SW480 (cell line): ENCODE measurements at regions not wholly inside any gene's neighbourhood (a gene's known extent, or its start where the extent isn't known, plus 50 kb on each side); places are given as distances from the start of the nearest gene placed in this dataset.

Experiments
- DNase-seq: peaks from one replicate; pipeline ENCODE4 v3.0.0-alpha.2; 2016; ENCODE audit warnings: low spot score

DNA sequence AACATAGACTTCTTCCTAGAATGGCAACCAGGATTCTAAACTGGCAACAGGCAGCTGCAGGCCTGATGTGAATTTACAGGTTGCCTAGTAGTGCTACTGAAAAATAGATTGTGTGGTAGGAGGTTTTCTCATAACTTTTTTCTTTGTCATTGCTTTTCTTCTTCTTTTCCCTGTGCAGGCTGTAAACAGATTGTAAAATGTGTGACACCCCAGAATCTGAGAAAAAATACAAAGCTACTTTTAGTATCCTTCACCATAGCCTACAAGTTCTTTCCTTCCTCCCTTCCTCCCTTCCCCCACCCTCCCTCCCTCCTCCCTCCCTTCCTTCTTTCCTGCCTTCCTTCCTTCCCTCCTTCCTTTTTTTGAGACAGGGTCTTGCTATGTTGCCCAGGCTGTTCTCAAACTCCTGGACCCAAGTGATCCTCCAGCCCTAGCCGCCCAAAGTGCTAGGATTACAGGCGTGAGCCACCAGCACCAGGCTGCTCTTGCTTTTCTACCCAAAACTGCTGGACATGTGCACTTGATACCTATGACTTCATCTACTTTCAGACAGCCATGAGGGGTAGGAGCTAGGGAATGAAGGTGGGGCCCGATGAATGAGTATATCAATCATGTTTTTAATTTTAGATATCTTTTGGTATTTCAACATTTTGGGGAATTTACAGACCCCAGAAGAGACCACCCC lies 114.2 kb upstream of the EEA1 start:
- DNase-seq = peak; percentile 11

DNA sequence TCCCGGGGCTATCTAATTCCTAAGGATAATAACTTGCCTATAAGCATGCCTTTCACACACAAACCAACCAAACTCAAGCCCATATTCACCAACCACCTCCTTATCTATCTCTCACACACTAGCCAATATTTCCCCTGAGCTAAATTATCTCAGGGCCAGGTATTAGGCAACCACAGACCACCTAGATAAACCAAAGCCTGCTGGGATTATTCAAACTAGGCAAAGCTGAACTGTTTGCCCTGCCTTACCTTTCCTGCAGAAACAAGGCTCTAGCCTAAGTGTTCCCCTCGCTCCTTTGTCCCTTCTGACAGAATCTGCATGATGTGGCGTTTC lies 114.7 kb upstream of the EEA1 start:
- DNase-seq = no peak

DNA sequence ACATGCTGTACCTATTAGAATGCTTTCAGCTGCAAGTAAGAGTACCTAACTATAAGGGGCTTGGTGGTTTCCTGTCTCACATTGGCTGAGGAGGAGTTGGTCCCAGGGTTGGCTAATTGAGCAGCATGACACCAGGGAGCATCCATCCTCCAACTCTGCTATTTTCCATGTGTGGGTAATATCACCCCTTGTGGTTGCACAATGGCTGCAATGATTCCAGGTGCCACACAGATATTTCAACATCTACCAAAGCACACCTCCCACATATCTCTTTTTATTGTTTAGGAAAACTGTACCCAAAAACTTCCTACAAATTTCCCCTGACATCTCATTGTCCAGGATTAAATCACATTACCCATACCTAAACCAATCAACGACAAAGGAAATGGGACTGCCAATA lies 118.0 kb upstream of the EEA1 start:
- no peak for DNase-seq

DNA sequence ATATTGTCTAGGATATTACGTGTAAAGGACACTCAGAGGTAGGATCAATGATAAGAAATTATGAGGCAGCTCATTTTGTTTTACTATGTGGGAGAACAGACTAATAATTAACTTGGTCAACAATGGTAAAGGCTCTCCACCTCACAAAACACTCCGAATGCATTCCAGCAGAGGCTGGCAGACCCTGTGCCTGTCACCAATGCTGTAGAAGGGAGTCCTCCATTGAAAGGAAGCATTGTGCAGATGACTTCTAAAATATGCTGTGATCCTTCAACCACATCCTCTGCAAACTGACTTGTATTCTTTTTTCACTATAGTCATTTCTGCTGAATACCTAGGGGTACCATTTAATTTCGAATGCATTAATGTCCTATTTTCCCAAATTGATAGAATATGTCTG lies 119.6 kb upstream of the EEA1 start:
- peak; percentile 91 for DNase-seq

DNA sequence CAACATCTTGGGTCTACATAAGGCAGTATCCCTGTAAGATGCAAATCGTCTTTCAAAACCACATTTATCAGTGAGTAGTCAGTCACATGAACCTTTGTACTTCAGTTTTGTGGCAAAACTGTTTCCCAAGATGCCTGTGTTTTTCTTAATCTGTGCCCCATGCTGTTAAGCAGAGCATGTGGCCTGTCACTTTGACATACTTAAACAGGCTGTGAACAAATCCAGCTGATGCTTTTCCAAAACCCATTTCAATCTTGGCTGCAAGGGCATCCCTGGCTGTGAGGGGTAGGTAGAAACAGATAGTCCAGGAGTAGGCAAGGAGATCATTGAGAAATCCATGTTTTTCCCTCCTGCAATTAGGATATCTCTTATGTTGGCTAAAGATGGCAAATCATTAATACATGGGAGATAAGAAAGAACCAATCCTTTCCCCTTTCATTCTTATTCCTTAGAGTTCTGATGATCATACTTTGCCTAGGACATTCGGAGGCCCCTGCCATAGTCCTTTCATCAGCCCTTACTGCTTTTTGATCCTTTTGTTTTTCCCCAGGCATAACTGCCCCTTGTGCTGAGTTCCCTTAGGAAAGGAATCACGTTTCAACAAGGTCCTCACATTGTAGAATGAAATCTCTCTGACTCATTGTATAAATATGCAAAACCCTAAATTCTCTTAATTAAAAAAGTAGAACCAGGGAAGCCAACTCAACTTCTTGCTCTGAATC lies 121.1 kb upstream of the EEA1 start:
- DNase-seq = peak; percentile 61

DNA sequence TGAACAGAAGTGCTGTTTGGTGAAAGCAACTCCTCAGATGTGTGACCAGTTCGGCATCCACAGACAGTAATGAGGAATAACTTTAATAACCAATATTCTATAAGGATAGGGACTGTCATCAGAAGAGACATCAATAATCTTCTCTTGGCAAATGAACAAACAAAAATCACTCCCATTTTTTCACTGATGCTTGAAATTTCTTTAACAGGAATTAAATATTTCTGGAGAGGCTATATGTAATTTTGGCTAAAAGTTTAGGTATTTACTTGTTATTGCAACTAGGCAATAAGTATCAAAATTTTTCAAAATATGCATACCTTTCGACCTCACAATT lies 121.6 kb upstream of the EEA1 start:
- no peak for DNase-seq

DNA sequence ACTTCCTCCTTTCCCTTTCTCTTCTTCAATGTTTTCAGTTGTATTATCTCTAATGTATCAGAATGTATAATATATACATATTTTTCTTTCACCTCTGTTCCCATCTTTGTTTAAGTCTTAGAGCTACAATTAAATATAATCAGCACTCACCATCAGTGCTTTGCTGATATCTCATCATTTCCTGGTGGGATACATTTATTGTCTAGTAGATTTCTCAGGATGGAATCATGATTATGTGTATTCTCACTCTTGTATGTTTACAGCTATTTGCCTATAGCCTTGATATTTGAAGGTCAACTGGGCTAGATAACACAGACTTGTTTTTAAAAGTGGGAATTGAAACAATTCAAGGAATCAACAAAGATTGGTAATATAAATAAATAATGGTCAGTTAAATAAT lies 124.9 kb upstream of the EEA1 start:
- no peak for DNase-seq

DNA sequence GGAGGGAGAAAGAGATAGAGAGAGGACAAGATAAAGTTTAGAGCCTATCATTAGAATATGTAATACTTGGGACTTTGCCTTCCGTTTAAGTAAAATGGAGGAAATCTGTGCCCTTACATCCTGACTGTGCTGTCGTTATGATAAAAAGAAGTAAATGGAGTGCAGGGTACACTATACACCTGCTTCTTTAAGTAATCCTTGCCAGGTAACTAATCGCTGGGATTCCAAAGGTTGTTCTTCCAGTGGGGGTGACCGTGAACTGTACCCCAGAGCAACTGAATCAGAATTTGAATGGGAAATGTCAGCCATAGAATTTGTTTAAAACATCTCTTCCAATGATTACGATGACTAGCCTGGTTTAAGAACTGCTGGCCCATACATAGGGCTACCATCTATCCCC lies 126.1 kb upstream of the EEA1 start:
- no peak for DNase-seq

DNA sequence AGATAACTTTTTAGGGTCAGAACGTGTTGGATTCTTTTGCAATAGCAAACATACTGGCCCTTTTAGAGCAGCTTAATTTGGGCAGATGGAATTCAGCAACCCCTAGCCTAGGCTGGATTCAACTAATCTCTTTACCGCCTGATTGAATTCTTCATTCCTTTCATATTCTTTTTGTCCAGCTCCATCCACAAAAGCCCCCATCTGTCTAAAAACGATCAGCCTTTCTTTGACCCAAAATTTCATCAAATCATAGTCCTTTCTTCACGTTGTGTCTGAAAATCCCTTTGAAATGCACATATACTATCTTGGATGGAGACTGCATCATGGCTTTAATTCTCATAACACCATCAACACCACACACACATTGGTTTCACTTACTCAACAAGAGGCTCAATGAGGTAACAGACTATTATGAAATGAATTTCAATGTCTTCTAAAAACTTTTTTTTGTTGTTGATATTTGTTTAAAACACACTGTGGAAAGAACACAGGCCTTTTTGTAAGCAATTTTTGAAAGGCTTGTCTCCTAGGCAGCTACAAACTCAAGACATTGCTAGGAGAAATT lies 128.0 kb upstream of the EEA1 start:
- no peak for DNase-seq

DNA sequence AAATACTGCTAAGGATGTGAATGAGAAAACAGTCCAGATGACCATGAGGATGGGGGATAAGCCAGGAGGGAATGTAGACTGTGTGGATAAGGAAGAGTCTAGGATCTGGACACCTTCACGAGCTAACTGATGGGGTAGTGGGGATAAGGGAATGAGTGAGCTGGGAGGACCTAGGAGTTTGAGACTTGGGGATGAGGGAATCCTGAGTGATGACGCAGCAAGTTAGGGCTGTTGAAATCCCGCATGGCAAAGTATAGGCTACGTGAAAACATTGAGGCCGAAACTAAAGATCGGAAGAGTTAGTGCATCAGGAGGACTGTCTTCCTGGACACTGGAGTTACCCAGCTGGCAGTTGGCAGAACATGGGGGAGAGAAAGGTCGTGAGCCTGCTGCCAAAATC lies 129.2 kb upstream of the EEA1 start:
- no peak for DNase-seq

DNA sequence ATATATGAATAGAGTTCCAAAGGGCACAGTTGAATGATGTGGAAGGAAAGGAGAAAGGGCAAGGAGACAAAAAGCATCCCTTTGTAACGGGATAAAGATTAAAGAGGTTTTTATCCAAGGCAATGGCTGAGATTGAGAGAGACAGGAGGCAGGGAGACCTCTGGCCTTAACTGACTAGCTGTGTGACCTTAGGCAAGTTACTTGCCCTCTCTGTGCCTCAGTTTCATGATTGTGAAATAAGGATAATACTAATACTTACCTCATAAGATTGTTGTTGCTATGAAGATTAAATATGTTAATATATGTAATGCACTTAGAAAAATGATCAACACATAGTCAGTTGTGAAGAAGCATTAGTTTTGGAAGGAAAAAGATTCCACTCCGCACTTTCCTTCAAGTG lies 130.2 kb upstream of the EEA1 start:
- DNase-seq = no peak

DNA sequence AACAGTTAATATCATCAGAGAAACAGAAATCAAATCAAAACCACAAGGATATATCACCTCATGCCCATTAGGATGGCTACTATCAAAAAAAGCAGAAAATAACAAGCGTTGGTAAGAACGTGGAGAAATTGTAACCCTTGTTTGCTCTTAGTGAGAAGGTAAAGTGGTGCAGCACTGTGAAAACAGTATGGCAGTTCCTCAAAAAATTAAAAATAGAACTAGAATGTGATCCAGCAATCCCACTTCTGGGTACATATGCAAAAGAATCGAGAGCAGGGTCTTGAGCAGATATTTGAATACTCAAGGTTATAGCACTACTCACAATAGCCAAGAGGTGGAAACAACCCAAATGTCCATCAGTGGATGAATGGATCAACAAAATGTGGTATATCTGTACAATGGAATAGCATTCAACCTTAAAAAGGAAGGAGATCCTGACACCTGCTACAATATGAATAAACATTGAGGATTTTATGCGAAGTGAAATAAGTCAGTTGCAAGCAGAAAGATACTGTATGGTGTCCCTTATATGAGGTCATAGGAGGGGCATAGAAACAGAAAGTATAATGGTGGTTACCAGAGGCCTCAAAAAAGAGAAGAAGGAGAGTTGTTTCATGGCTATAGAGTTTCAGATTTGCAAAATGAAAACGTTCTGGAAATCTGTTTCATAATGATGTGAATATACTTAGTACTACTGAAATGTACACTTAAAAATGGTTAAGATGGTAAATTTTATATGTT lies 131.0 kb upstream of the EEA1 start:
- no peak for DNase-seq

DNA sequence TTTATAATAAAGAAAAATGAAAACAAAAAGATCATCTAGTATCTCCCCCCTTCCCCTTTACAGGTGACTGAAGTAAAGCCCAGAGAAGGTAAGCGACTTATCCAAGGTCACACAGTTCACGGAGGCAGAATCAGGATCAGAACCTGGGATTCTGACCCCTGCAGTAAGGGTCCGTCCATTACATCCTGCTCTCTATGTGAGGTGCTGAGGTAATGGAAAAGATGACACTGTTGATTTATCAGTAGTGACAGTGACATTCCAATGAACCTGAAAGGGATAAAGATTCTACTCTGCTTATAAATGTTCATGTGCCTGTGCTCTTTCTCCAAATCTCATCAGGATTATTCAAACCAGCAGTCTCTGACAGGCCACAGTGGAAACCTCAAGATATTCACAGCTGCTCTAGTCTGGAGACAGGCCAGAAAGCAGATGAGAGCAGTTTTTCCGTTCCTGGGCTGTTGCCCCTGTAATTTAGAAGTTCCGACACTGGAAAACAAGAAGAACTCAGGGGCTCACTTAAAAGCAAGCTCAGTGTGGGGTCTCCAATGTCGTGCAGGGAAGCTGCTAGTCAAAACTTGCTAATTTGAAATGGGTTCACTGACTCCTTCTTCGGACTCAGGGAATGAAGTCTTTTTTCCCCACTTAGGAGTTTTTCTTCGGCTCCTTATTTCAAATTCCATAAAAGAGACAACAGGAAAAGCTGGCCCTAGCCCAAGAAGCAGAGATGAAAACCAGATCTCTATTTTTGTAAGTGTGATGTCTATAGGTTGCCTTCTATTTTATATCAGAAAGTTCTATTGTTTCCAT lies 131.8 kb upstream of the EEA1 start:
- DNase-seq = no peak

DNA sequence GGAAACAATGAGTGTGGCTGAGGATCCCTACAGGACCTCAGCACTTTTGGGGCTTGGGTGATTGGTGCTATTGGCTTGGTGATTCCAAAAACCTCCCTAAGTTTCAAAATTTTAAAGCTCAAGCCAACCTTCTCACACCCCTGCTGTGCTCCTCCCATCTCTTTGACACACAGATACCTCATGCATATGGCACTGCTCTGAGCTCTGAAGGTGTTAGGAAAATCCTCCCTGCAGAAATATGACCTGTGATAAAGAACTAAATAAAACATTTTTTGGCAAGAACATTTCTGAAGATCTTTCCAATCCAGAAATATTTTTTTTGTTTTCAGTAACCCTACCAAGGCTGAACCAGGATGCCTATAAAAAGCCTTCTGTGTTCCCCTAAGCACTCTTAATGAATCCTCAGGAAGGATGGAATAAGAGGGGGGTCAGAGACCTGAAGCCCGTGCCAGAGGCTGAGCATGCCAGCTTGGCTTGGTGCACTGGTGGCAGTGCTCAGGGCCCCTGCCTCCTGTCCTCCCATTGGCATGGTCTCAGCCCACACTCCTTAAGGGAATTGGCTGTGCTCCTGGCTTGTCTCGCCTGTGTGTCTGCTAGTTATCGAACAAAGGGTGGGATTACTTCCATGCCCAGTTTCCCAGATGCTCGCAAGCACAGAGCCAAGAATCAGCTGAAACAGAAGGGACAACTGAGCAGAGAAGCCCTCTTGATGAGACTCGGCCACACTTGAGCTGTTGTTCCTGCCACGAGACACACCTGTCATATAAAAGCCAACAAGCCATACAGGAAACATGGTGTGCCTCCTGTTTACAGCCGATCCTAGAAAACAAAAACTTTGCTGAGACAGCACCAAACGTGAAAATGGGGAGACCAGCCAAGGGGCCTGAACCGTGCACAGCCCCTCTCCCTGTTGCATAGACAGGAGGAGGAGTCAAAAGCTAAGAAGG lies 132.7 kb upstream of the EEA1 start:
- no peak for DNase-seq

DNA sequence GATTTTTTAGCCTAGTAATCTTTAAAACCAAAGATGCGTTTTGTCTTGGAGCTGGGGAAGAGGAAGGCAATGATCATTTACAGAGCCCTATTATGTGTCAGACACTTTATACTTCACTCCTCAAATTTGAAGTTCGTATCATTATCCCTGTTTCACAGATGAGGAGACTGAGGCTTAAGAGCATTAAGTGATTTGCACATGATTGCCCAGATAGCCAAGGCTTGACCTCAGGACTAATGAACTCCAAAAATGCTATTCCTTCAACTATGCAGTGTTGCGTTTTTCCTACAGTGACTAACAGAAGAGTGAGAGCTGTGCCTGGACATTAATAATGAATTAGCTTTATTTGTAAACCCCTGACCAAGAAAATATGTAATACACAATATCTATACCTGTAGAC lies 136.8 kb upstream of the EEA1 start:
- DNase-seq = no peak

DNA sequence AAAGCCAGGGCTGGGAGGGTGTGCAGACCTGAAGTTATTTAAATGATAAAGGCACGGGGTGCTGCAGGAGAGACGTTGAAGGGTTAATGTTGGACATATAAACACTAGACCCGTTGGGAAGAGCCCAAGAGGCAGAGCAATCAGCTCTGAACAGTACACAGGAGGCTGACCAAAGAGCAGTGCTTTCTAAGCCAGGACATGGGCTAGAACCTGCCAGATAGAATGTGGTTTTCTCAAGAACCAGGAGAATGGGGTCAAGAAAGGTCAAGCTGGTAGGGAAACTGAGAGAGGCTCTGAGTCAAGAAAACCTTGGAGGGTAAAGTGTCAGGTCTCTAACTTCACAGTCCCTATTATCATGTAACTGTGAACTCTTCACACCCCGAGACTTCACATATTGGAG lies 143.2 kb upstream of the EEA1 start:
- DNase-seq = no peak

DNA sequence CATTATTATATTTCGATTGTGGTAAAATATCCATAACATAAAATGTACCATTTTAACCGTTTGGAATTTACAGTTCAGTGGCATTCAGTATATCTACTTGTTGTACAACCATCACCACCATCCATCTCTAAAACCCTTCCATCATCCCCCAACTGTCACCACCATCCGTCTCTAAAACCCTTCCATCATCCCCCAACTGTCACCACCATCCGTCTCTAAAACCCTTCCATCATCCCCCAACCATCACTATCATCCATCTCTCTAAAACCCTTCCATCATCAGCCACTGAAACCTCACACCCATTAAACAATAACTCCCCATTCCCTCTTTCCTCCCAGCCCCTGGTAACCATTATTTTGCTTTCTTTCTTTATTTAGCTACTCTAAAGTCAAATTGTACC lies 144.2 kb upstream of the EEA1 start:
- no peak for DNase-seq

DNA sequence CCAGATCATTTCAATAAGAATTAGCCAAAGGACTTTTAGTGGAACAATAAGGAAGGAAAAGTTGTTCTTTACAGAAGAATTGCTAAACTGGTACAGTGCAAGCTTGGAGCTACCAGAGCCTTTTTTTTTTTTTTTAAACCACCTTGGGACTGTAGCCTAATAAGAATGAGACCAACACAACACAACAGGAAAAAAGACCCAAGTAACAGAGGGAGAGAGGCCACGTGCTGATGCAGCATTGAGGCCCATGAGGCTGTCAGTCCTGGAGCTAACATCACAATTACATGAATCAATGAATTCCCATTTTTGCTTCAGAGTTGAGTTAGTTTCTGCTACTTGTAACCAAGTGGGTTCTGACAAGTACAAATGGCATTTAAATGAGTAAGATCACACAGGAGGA lies 149.0 kb upstream of the EEA1 start:
- DNase-seq = no peak

DNA sequence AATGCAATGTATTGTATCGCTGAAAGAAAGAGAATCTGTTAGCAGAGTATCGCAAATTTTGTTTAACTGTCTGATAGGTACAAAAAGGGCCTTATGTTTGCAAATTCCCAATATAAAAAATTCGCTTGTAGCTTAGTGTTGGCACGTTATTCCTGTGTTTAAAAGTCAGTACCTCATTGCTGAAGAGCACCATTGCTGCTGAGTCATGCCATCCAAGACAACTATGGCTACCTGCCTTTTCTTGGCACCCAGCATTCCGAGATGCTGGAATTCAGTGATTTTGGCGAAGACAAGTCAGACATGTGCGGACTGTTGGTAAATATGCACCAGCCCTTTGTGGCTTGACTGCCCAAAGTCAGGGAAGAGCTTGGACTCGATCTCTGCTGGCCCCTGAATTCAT lies 149.5 kb upstream of the EEA1 start:
- no peak for DNase-seq

DNA sequence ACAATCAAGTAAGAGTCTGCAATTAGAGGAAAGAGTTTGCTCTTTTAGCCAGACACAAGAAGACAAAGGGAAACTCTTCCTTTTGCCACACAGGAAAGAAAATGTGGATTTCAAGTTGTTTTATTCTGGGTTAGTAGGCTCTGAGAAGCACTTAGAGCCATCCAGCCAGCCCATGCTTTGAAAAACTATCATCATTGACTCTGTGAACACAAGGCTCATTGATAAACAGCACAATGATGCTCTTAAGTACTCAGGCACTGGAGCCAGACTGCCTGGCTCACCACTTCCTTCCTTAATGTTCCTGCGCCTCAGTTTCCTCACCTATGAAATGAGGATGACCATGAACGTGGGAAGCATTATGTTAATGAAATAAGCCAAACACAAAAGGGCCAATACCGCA lies 150.2 kb upstream of the EEA1 start:
- DNase-seq = no peak

DNA sequence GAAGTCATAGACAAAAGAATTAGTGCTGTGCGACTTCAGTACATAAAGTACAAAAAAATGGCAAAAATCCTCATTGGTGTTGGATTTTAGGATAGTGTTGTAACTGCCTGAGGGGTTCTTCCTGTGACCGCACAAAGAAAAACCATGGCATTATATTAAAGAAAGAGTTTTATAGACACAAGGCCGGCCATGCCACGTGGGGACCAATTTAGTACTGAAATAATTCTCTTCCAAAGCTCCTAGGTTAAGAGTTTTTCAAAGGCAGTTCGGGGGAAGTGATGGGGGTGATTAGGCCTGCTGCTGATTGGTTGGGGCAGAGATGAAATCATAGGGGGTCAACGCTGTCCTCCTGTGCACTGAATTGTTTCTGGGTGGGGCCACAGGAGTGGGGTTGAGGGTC lies 150.9 kb upstream of the EEA1 start:
- DNase-seq = no peak
